ENCODE measurements at regions not wholly inside any gene's neighbourhood (a gene's known extent, or its start where the extent isn't known, plus 50 kb on each side); places are given as distances from the start of the nearest gene placed in this dataset.

- DNase-seq: no peak
These were observed 149.6 kb downstream of the ACKR3 start for GRCh38 chr2:236719192-236719635.

GRCh38 chr2:236720974-236721540, 151.4 kb downstream of the ACKR3 start:
- no peak for DNase-seq

GRCh38 chr2:236724200-236724599, 154.6 kb downstream of the ACKR3 start:
- DNase-seq: no peak

- DNase-seq: no peak
These were observed 157.3 kb downstream of the ACKR3 start for GRCh38 chr2:236726701-236727450.

- no peak for DNase-seq
These were observed 159.5 kb downstream of the ACKR3 start for GRCh38 chr2:236728916-236729670.

- DNase-seq: no peak
These were observed 160.8 kb downstream of the ACKR3 start for GRCh38 chr2:236730393-236730792.

GRCh38 chr2:236731767-236732580, 162.3 kb downstream of the ACKR3 start:
- DNase-seq: no peak

- no peak for DNase-seq
These were observed 163.5 kb downstream of the ACKR3 start for GRCh38 chr2:236733156-236733555.

GRCh38 chr2:236735825-236736238, 166.2 kb downstream of the ACKR3 start:
- DNase-seq: no peak

- no peak for DNase-seq
These were observed 168.4 kb downstream of the ACKR3 start for GRCh38 chr2:236738030-236738429.

- no peak for DNase-seq
These were observed 169.3 kb downstream of the ACKR3 start for GRCh38 chr2:236738896-236739295.

GRCh38 chr2:236739663-236740062, 170.0 kb downstream of the ACKR3 start:
- no peak for DNase-seq

- DNase-seq: no peak
These were observed 170.9 kb downstream of the ACKR3 start for GRCh38 chr2:236740506-236740905.

GRCh38 chr2:236743039-236743920, 173.7 kb downstream of the ACKR3 start:
- no peak for DNase-seq

GRCh38 chr2:236743921-236744280, 174.3 kb downstream of the ACKR3 start:
- DNase-seq: no peak

GRCh38 chr2:236744281-236744705, 174.7 kb downstream of the ACKR3 start:
- no peak for DNase-seq

GRCh38 chr2:236744716-236745115, 175.1 kb downstream of the ACKR3 start:
- DNase-seq: no peak

- DNase-seq: no peak
These were observed 176.0 kb downstream of the ACKR3 start for GRCh38 chr2:236745420-236746210.

- no peak for DNase-seq
These were observed 177.2 kb downstream of the ACKR3 start for GRCh38 chr2:236746833-236747232.

GRCh38 chr2:236747426-236747825, 177.8 kb downstream of the ACKR3 start:
- DNase-seq: no peak

- no peak for DNase-seq
These were observed 178.3 kb downstream of the ACKR3 start for GRCh38 chr2:236747925-236748324.

Measured in activated CD4-positive, alpha-beta T cell treated with anti-CD3 and anti-CD28 coated beads for 4 hours (primary cell).